C4-2B (cell line): ENCODE measurements at regions not wholly inside any gene's neighbourhood (a gene's known extent, or its start where the extent isn't known, plus 50 kb on each side); places are given as distances from the start of the nearest gene placed in this dataset.

ENCODE experiments used
- ZFX ChIP-seq: fragments of 450-650 bp; IDR thresholded peaks from 2 replicates; pipeline ENCODE4 v1.6.1; 2017
- TF ChIP-seq, protein P1 (sequence below): fragments of 450-650 bp; conservative IDR thresholded peaks from 2 replicates; pipeline ENCODE4 v1.5.1; 2017; ENCODE audit warnings: mild to moderate bottlenecking

- TF ChIP-seq, protein P1, sequence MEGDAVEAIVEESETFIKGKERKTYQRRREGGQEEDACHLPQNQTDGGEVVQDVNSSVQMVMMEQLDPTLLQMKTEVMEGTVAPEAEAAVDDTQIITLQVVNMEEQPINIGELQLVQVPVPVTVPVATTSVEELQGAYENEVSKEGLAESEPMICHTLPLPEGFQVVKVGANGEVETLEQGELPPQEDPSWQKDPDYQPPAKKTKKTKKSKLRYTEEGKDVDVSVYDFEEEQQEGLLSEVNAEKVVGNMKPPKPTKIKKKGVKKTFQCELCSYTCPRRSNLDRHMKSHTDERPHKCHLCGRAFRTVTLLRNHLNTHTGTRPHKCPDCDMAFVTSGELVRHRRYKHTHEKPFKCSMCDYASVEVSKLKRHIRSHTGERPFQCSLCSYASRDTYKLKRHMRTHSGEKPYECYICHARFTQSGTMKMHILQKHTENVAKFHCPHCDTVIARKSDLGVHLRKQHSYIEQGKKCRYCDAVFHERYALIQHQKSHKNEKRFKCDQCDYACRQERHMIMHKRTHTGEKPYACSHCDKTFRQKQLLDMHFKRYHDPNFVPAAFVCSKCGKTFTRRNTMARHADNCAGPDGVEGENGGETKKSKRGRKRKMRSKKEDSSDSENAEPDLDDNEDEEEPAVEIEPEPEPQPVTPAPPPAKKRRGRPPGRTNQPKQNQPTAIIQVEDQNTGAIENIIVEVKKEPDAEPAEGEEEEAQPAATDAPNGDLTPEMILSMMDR = no peak
- TF ChIP-seq ZFX = no peak
Observed at GRCh38 chr2:58655152-58655551, 414.0 kb upstream of the FANCL start.
